GM12878 (cell line): ENCODE measurements at regions not wholly inside any gene's neighbourhood (a gene's known extent, or its start where the extent isn't known, plus 50 kb on each side); places are given as distances from the start of the nearest gene placed in this dataset.

Experiments used
- ATAC-seq: fragments of 200-7000 bp; cut with Tn5 transposase; 3 replicates; pipeline ENCODE4 v1.9.1; 2020; ENCODE audit warnings: mild to moderate bottlenecking, moderate library complexity
- BruUV-seq: library from RNA; stranded (reverse); fragments of 400-500 nt; replicated peaks from 2 replicates; lab custom pipeline; 2021; lab: Mats Ljungman, UMichigan
- CTCF ChIA-PET: fragments of 300-600 bp; sonication (Branson Sonifier 250); formaldehyde crosslinking; extraction: SDS; loops from one replicate; lab custom pipeline; 2021; ENCODE audit warnings: inconsistent platforms; lab: Yijun Ruan, JAX
- POLR2A ChIA-PET: fragments of 350-600 bp; formaldehyde crosslinking; extraction: SDS; loops from one replicate; lab custom pipeline; 2021; ENCODE audit warnings: inconsistent platforms; lab: Charles Lee
- RAD21 ChIA-PET: fragments of 300-600 bp; sonication (Branson Sonifier 250); formaldehyde crosslinking; loops from one replicate; lab custom pipeline; 2023; ENCODE audit warnings: antibody characterized with exemption; ENCODE audit not compliant: unreplicated experiment; lab: Charles Lee
- SMC1A ChIA-PET: fragments of 300-600 bp; sonication (Branson Sonifier 250); formaldehyde crosslinking; loops from one replicate; lab custom pipeline; 2023; ENCODE audit not compliant: unreplicated experiment, uncharacterized antibody; lab: Charles Lee
- DNase-seq: peaks from one replicate; pipeline ENCODE4 v3.0.0-alpha.2; 2011; ENCODE audit warnings: low read depth, low spot score
- FAIRE-seq: peaks from 3 replicates; lab custom pipeline; 2011; peaks lifted over from hg19 to GRCh38; lab: Jason Lieb, UNC
- H2AFZ ChIP-seq: 2 replicates; pipeline ENCODE4 v1.6.0; 2011; ENCODE audit warnings: low read depth, low read length, control low read depth; ENCODE audit not compliant: control insufficient read depth
- H3K27ac ChIP-seq: 2 replicates; pipeline ENCODE4 v1.5.1; 2011; ENCODE audit warnings: control low read depth; ENCODE audit not compliant: control insufficient read depth, insufficient read depth
- H3K27me3 ChIP-seq, 2 experiments: replicated peaks in 1 of 2; 2 replicates each; pipeline versions ENCODE4 v1.6.0 to v1.6.1; 2011; ENCODE audit warnings: low read length in 1 of 2; ENCODE audit not compliant: control insufficient read depth in 2 of 2, insufficient read depth in 2 of 2
- H3K36me3 ChIP-seq, 2 experiments: 2 replicates each; pipeline ENCODE4 v1.5.1; 2011; ENCODE audit warnings: low read length in 1 of 2; ENCODE audit not compliant: control insufficient read depth in 2 of 2, insufficient read depth in 2 of 2
- H3K4me1 ChIP-seq: 2 replicates; pipeline ENCODE4 v1.6.1; 2011; ENCODE audit warnings: mild to moderate bottlenecking, low read length, moderate library complexity, mixed read lengths; ENCODE audit not compliant: control insufficient read depth, insufficient read depth
- H3K4me2 ChIP-seq: 2 replicates; pipeline ENCODE4 v1.6.0; 2011; ENCODE audit warnings: control low read depth; ENCODE audit not compliant: control insufficient read depth, insufficient read depth
- H3K4me3 ChIP-seq: fragments of 200-600 bp; sonication (generic); 2 replicates; pipeline ENCODE4 v1.5.1; 2016
- H3K79me2 ChIP-seq: 2 replicates; pipeline ENCODE4 v1.6.0; 2011; ENCODE audit warnings: low read length; ENCODE audit not compliant: control insufficient read depth, insufficient read depth
- H3K9ac ChIP-seq: 2 replicates; pipeline ENCODE4 v1.8.0; 2011; ENCODE audit warnings: low read length, control low read depth, mixed read lengths; ENCODE audit not compliant: control insufficient read depth, insufficient read depth
- H3K9me3 ChIP-seq: replicated peaks from 3 replicates; pipeline ENCODE4 v1.5.1; 2011; ENCODE audit warnings: mild to moderate bottlenecking, low read length; ENCODE audit not compliant: control insufficient read depth, insufficient read depth
- H4K20me1 ChIP-seq: 2 replicates; pipeline ENCODE4 v1.6.0; 2011; ENCODE audit not compliant: control insufficient read depth, insufficient read depth
- ASH2L ChIP-seq: fragments of 300-600, 200-600 bp; sonication (generic); IDR thresholded peaks from 2 replicates; pipeline ENCODE4 v1.6.1; 2017; ENCODE audit warnings: low read depth, mild to moderate bottlenecking, borderline replicate concordance
- BRCA1 ChIP-seq: IDR thresholded peaks from 2 replicates; pipeline ENCODE4 v1.6.1; 2011; ENCODE audit warnings: low read depth, low read length, improper control_type of control experiment
- CHD1 ChIP-seq: IDR thresholded peaks from 2 replicates; pipeline ENCODE4 v1.6.1; 2012; ENCODE audit warnings: low read depth, low read length, improper control_type of control experiment
- FOXK2 ChIP-seq: fragments of 450-650 bp; IDR thresholded peaks from 2 replicates; pipeline ENCODE4 v1.6.1; 2017; ENCODE audit warnings: mild to moderate bottlenecking, moderate library complexity
- HCFC1 ChIP-seq: fragments of 150-350 bp; IDR thresholded peaks from 2 replicates; pipeline ENCODE4 v1.6.1; 2014; ENCODE audit warnings: low read length
- MEF2B ChIP-seq: fragments of 450-650 bp; IDR thresholded peaks from 2 replicates; pipeline ENCODE4 v1.6.1; 2018; ENCODE audit warnings: mild to moderate bottlenecking, moderate library complexity; ENCODE audit not compliant: partially characterized antibody, poor library complexity, severe bottlenecking
- NFYA ChIP-seq: IDR thresholded peaks from 2 replicates; pipeline ENCODE4 v1.6.1; 2011; ENCODE audit warnings: low read depth, mild to moderate bottlenecking, low read length, improper control_type of control experiment, borderline replicate concordance
- NKRF ChIP-seq: fragments of 450-650 bp; conservative IDR thresholded peaks from 2 replicates; pipeline ENCODE4 v1.6.1; 2017; ENCODE audit warnings: mild to moderate bottlenecking, moderate library complexity
- NR2C1 ChIP-seq: fragments of 450-650 bp; IDR thresholded peaks from 2 replicates; pipeline ENCODE4 v1.6.1; 2017; ENCODE audit warnings: antibody characterized with exemption, mild to moderate bottlenecking, moderate library complexity
- PBX3 ChIP-seq: IDR thresholded peaks from 2 replicates; pipeline ENCODE4 v1.6.1; 2011; ENCODE audit warnings: mild to moderate bottlenecking, low read depth, low read length, moderate library complexity; ENCODE audit not compliant: insufficient replicate concordance
- RAD51 ChIP-seq: fragments of 450-650 bp; IDR thresholded peaks from 2 replicates; pipeline ENCODE4 v1.6.1; 2016; ENCODE audit warnings: moderate library complexity, mild to moderate bottlenecking, inconsistent platforms
- RFX5 ChIP-seq: IDR thresholded peaks from 2 replicates; pipeline ENCODE4 v1.6.1; 2011; ENCODE audit warnings: low read depth, low read length, improper control_type of control experiment
- STAT3 ChIP-seq: IDR thresholded peaks from 2 replicates; pipeline ENCODE4 v1.6.1; 2011; ENCODE audit warnings: low read depth, low read length, improper control_type of control experiment
- TAF1 ChIP-seq: IDR thresholded peaks from 2 replicates; pipeline ENCODE4 v1.6.1; 2011; ENCODE audit warnings: mild to moderate bottlenecking, low read depth, low read length, borderline replicate concordance
- ZNF384 ChIP-seq: IDR thresholded peaks from 2 replicates; pipeline ENCODE4 v1.6.1; 2012; ENCODE audit warnings: low read depth, mild to moderate bottlenecking, low read length, improper control_type of control experiment, borderline replicate concordance
- ZSCAN29 ChIP-seq: fragments of 450-650 bp; IDR thresholded peaks from 2 replicates; pipeline ENCODE4 v1.6.1; 2017; ENCODE audit warnings: mild to moderate bottlenecking, moderate library complexity
- WGBS: methylation state at CpG from one replicate; pipeline ENCODE4 v1.1.6; 2016; ENCODE audit warnings: low lambda C conversion rate; ENCODE audit not compliant: insufficient replicate concordance, insufficient coverage; ENCODE audit errors: missing lambda C conversion rate; 5-methylcytosine and 5-hydroxymethylcytosine counted together
- in situ Hi-C: fragments of 300-500 bp; cut with MboI; formaldehyde crosslinking; loops from 9 replicates; pipeline ENCODE4 v1.14.3; 2018; ENCODE audit warnings: mixed read lengths
- intact Hi-C: fragments of 100-400 bp; cut with micrococcal nuclease; formaldehyde crosslinking; loops from one replicate; pipeline ENCODE4 v1.14.2; 2022; ENCODE audit not compliant: unreplicated experiment
- TF ChIP-seq, protein P1 (sequence below): fragments of 450-650 bp; IDR thresholded peaks from 2 replicates; pipeline ENCODE4 v1.6.1; 2016; ENCODE audit warnings: mild to moderate bottlenecking

DNA sequence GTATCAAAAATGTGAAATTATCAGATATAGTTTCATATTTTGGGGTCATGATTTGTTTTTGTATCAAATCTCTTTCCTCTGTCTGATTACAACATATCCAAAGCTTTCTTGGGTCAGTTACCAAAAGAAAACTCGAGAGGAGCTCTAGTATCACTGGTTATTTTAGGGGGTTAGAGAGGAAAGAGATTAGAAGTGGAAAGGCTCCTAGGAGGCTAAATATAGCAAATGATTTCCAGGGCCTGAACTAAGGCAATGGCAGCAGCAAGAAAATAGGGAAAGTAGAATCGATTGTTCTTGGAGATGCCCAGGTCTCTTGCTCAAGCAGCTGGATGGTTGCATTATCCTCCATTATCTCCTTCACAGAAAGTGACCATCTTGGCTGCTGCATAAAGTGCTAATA, 72.9 kb downstream of the NHLRC3 start:
- ChIA-PET RAD21 (no interaction called here), CTCF (no interaction called here), POLR2A (no interaction called here), SMC1A (interaction anchor here (0.6 to 1.5 kb wide), 2 partner anchors 13 to 285 kb away, joined by 3 read pairs; no protein-coding TSS in a partner anchor)
- no peak for FAIRE-seq
- H3K27ac ChIP-seq, result no peak overlapping the region
- no peak overlapping the region for H3K9ac ChIP-seq
- no peaks in the 10 kb centered on the region for H4K20me1 ChIP-seq
- ATAC-seq, result no peak
- no peak for DNase-seq
- H3K4me1 ChIP-seq, result no peaks in the 10 kb centered on the region
- H2AFZ ChIP-seq, result no peak overlapping the region
- no peaks in the 10 kb centered on the region for H3K9me3 ChIP-seq
- H3K27me3 ChIP-seq, result no peaks in the 10 kb centered on the region
- H3K4me2 ChIP-seq, result no peak overlapping the region
- intact Hi-C loops (no loop called here), in situ Hi-C loops (no loop called here)
- no peaks in the 10 kb centered on the region for H3K36me3 ChIP-seq
- no TSS peak for BruUV-seq
- no peak overlapping the region for H3K4me3 ChIP-seq
- WGBS, result 0% methylated on average over 2 of the region's 2 CpGs
- TF ChIP-seq ZNF384 (no peak), FOXK2 (no peak), NR2C1 (no peak), ZSCAN29 (no peak), ASH2L (no peak), MEF2B (no peak), NFYA (no peak), RAD51 (no peak), PBX3 (no peak), TAF1 (no peak), RFX5 (no peak), STAT3 (no peak), HCFC1 (no peak), CHD1 (no peak), BRCA1 (no peak), NKRF (no peak)
- TF ChIP-seq, protein P1, sequence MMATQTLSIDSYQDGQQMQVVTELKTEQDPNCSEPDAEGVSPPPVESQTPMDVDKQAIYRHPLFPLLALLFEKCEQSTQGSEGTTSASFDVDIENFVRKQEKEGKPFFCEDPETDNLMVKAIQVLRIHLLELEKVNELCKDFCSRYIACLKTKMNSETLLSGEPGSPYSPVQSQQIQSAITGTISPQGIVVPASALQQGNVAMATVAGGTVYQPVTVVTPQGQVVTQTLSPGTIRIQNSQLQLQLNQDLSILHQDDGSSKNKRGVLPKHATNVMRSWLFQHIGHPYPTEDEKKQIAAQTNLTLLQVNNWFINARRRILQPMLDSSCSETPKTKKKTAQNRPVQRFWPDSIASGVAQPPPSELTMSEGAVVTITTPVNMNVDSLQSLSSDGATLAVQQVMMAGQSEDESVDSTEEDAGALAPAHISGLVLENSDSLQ, result no peak
- TF ChIP-seq, all 136 proteins: peak for 0
- H3K79me2 ChIP-seq, result no peaks in the 10 kb centered on the region
